ENCODE measurements at regions not wholly inside any gene's neighbourhood (a gene's known extent, or its start where the extent isn't known, plus 50 kb on each side); places are given as distances from the start of the nearest gene placed in this dataset.

GRCh38 chr16:5647051-5647450, 549.5 kb upstream of the EEF2KMT start:
- TF ChIP-seq SMC3 (IDR thresholded peaks at IDR 0.05; ENCODE audit: low read depth, low read length) (no peak), CTCF (conservative IDR thresholded peaks at IDR 0.05; ENCODE audit: low read depth, low read length) (no peak), USF2 (IDR thresholded peaks at IDR 0.05; ENCODE audit: low read depth, low read length) (no peak), ELK1 (IDR thresholded peaks at IDR 0.05; ENCODE audit: borderline replicate concordance, low read depth, low read length) (no peak), POLR2A (IDR thresholded peaks at IDR 0.05; ENCODE audit: low read depth, low read length) (no peak), MAFK (IDR thresholded peaks at IDR 0.05; ENCODE audit: low read depth, low read length) (no peak), BHLHE40 (IDR thresholded peaks at IDR 0.05; ENCODE audit: low read depth, low read length) (no peak), RFX5 (IDR thresholded peaks at IDR 0.05; ENCODE audit: low read depth, low read length) (no peak), RCOR1 (IDR thresholded peaks at IDR 0.05; ENCODE audit: insufficient replicate concordance, low read length) (no peak)
